ENCODE measurements at regions not wholly inside any gene's neighbourhood (a gene's known extent, or its start where the extent isn't known, plus 50 kb on each side); places are given as distances from the start of the nearest gene placed in this dataset.
"Not testable (repeated sequence)": the region's sequence is repeated elsewhere in the genome, so short reads cannot be mapped to it uniquely, and the experiment has no call there.

- DNase-seq = no peak
Measured at GRCh38 chr18:40168026-40168425, 1787.0 kb upstream of the PIK3C3 start.

GRCh38 chr18:40163254-40163653, 1791.8 kb upstream of the PIK3C3 start:
- no peak for DNase-seq

GRCh38 chr18:40160361-40160760, 1794.7 kb upstream of the PIK3C3 start:
- no peak for DNase-seq

- no peak for DNase-seq
Measured at GRCh38 chr18:40159141-40160017, 1795.7 kb upstream of the PIK3C3 start.

GRCh38 chr18:40157120-40157519, 1797.9 kb upstream of the PIK3C3 start:
- DNase-seq = no peak

GRCh38 chr18:40152859-40153258, 1802.2 kb upstream of the PIK3C3 start:
- no peak for DNase-seq

- no peak for DNase-seq
Measured at GRCh38 chr18:40148960-40149359, 1806.1 kb upstream of the PIK3C3 start.

- no peak for DNase-seq
Measured at GRCh38 chr18:40133253-40133652, 1821.8 kb upstream of the PIK3C3 start.

GRCh38 chr18:40132438-40132837, 1822.6 kb upstream of the PIK3C3 start:
- DNase-seq = not testable (repeated sequence)

- no peak for DNase-seq
Measured at GRCh38 chr18:40124107-40124506, 1830.9 kb upstream of the PIK3C3 start.

- no peak for DNase-seq
Measured at GRCh38 chr18:40120796-40121391, 1834.1 kb upstream of the PIK3C3 start.

GRCh38 chr18:40120356-40120755, 1834.7 kb upstream of the PIK3C3 start:
- no peak for DNase-seq

GRCh38 chr18:40119581-40119980, 1835.5 kb upstream of the PIK3C3 start:
- DNase-seq = not testable (repeated sequence)

GRCh38 chr18:40110455-40110854, 1844.6 kb upstream of the PIK3C3 start:
- DNase-seq = no peak

GRCh38 chr18:40109252-40110049, 1845.6 kb upstream of the PIK3C3 start:
- no peak for DNase-seq

GRCh38 chr18:40108596-40108995, 1846.4 kb upstream of the PIK3C3 start:
- no peak for DNase-seq

- no peak for DNase-seq
Measured at GRCh38 chr18:40102903-40103302, 1852.1 kb upstream of the PIK3C3 start.

- no peak for DNase-seq
Measured at GRCh38 chr18:40099641-40100040, 1855.4 kb upstream of the PIK3C3 start.

GRCh38 chr18:40096675-40097074, 1858.4 kb upstream of the PIK3C3 start:
- no peak for DNase-seq

- DNase-seq = no peak
Measured at GRCh38 chr18:40094441-40094840, 1860.6 kb upstream of the PIK3C3 start.

GRCh38 chr18:40088130-40088529, 1866.9 kb upstream of the PIK3C3 start:
- no peak for DNase-seq

GRCh38 chr18:40079786-40080185, 1875.2 kb upstream of the PIK3C3 start:
- DNase-seq = no peak

GRCh38 chr18:40075616-40076015, 1879.4 kb upstream of the PIK3C3 start:
- no peak for DNase-seq

- no peak for DNase-seq
Measured at GRCh38 chr18:40072761-40073160, 1882.3 kb upstream of the PIK3C3 start.
